SK-MEL-5 (cell line): ENCODE measurements at regions not wholly inside any gene's neighbourhood (a gene's known extent, or its start where the extent isn't known, plus 50 kb on each side); places are given as distances from the start of the nearest gene placed in this dataset.

Experiments used
- DNase-seq: peaks from one replicate; pipeline ENCODE4 v3.0.0-alpha.2; 2016; ENCODE audit warnings: low read depth, low spot score
- in situ Hi-C: cut with HindIII; loops from 2 replicates; pipeline ENCODE4 v1.10.0; 2016; ENCODE audit warnings: low sequenced_read_pairs, high pct_unique_total_duplicates, low pct_unique_long_range_greater_than_20kb

GRCh38 chr14:97021001-97021400 is 223.8 kb downstream of the VRK1 start:
- peak; percentile 41 for DNase-seq
- in situ Hi-C loops = no loop called here

- DNase-seq = peak; percentile 60
- in situ Hi-C loops = no loop called here
Observed at GRCh38 chr14:97021571-97022168, 224.5 kb downstream of the VRK1 start.

GRCh38 chr14:97022741-97023140 is 225.6 kb downstream of the VRK1 start:
- DNase-seq = no peak
- in situ Hi-C loops = no loop called here

GRCh38 chr14:97023871-97024270 is 226.7 kb downstream of the VRK1 start:
- in situ Hi-C loops = no loop called here
- DNase-seq = no peak

- DNase-seq = no peak
- in situ Hi-C loops = no loop called here
Observed at GRCh38 chr14:97024300-97024699, 227.1 kb downstream of the VRK1 start.

- in situ Hi-C loops = no loop called here
- DNase-seq = no peak
Observed at GRCh38 chr14:97025722-97026121, 228.5 kb downstream of the VRK1 start.

GRCh38 chr14:97027256-97027999 is 230.2 kb downstream of the VRK1 start:
- in situ Hi-C loops = no loop called here
- no peak for DNase-seq

GRCh38 chr14:97028382-97028781 is 231.2 kb downstream of the VRK1 start:
- in situ Hi-C loops = no loop called here
- no peak for DNase-seq

- no peak for DNase-seq
- in situ Hi-C loops = no loop called here
Observed at GRCh38 chr14:97029800-97030199, 232.6 kb downstream of the VRK1 start.

GRCh38 chr14:97031530-97031929 is 234.3 kb downstream of the VRK1 start:
- in situ Hi-C loops = no loop called here
- no peak for DNase-seq

- DNase-seq = no peak
- in situ Hi-C loops = no loop called here
Observed at GRCh38 chr14:97033556-97034081, 236.4 kb downstream of the VRK1 start.

GRCh38 chr14:97036086-97036852 is 239.1 kb downstream of the VRK1 start:
- in situ Hi-C loops = no loop called here
- DNase-seq = peak; percentile 34

GRCh38 chr14:97039717-97040363 is 242.7 kb downstream of the VRK1 start:
- in situ Hi-C loops = no loop called here

GRCh38 chr14:97046967-97047366 is 249.8 kb downstream of the VRK1 start:
- in situ Hi-C loops = no loop called here
- DNase-seq = no peak

More at GRCh38 chr14:97039717-97040363, 242.7 kb downstream of the VRK1 start:
- no peak for DNase-seq

GRCh38 chr14:97052001-97052400 is 254.8 kb downstream of the VRK1 start:
- no peak for DNase-seq
- in situ Hi-C loops = no loop called here

- in situ Hi-C loops = no loop called here
- DNase-seq = no peak
Observed at GRCh38 chr14:97053941-97054340, 256.8 kb downstream of the VRK1 start.

GRCh38 chr14:97055355-97055754 is 258.2 kb downstream of the VRK1 start:
- in situ Hi-C loops = no loop called here
- no peak for DNase-seq

- in situ Hi-C loops = no loop called here
- DNase-seq = peak; percentile 7
Observed at GRCh38 chr14:97056086-97056485, 258.9 kb downstream of the VRK1 start.
